22Rv1 (cell line): ENCODE measurements at regions not wholly inside any gene's neighbourhood (a gene's known extent, or its start where the extent isn't known, plus 50 kb on each side); places are given as distances from the start of the nearest gene placed in this dataset.

Source experiments
- CTCF ChIP-seq: fragments of 450-650 bp; IDR thresholded peaks from 2 replicates; pipeline ENCODE4 v1.5.1; 2017; ENCODE audit warnings: mild to moderate bottlenecking
- ZFX ChIP-seq: fragments of 450-650 bp; IDR thresholded peaks from 2 replicates; pipeline ENCODE4 v1.6.1; 2017; ENCODE audit warnings: antibody characterized with exemption, borderline replicate concordance

GRCh38 chr13:58823701-58824100 lies 1192.2 kb downstream of the PCDH17 start:
- TF ChIP-seq ZFX (no peak), CTCF (no peak)
